Heart right ventricle (tissue), 16 donors: ENCODE measurements at regions not wholly inside any gene's neighbourhood (a gene's known extent, or its start where the extent isn't known, plus 50 kb on each side); places are given as distances from the start of the nearest gene placed in this dataset.

Experiments used
- ATAC-seq, 8 donors: fragments of 200-7000 bp; cut with Tn5 transposase; one replicate each; pipeline ENCODE4 v1.9.1; 2020; ENCODE audit warnings: mild to moderate bottlenecking in 8 of 8, moderate library complexity in 8 of 8, moderate number of reproducible peaks in 1 of 8
- DNase-seq, 2 donors: peaks; one replicate each; pipeline ENCODE4 v3.0.0-alpha.2; 2020
- H3K27ac ChIP-seq, 10 donors: fragments of 200-600 bp; sonication (generic) in 2 of 10; one replicate each; pipeline versions ENCODE4 v1.5.0 to v1.8.0; 2020 to 2022; ENCODE audit warnings: mild to moderate bottlenecking in 3 of 10
- H3K27me3 ChIP-seq, 7 donors: fragments of 200-600 bp; one replicate each; pipeline ENCODE4 v1.8.0; 2021 to 2022; ENCODE audit warnings: mild to moderate bottlenecking in 2 of 7
- H3K36me3 ChIP-seq, 9 donors: fragments of 200-600 bp; sonication (generic) in 1 of 9; one replicate each; pipeline versions ENCODE4 v1.5.0 to v1.8.0; 2020 to 2022; ENCODE audit warnings: mild to moderate bottlenecking in 2 of 9
- H3K4me1 ChIP-seq, 9 donors: fragments of 200-600 bp; sonication (generic) in 1 of 9; one replicate each; pipeline versions ENCODE4 v1.5.0 to v1.8.0; 2020 to 2022; ENCODE audit warnings: mild to moderate bottlenecking in 4 of 9
- H3K4me3 ChIP-seq, 10 donors: fragments of 200-600 bp; sonication (generic) in 2 of 10; one replicate each; pipeline versions ENCODE4 v1.5.0 to v1.8.0; 2020 to 2022; ENCODE audit warnings: mild to moderate bottlenecking in 7 of 10, moderate library complexity in 2 of 10
- H3K9me3 ChIP-seq, 11 donors: fragments of 200-600 bp in 10 of 11; sonication (generic) in 2 of 11; one replicate each; pipeline versions ENCODE4 v1.5.0 to v1.8.0; 2013 to 2022; ENCODE audit warnings: mild to moderate bottlenecking in 2 of 11, control low read depth in 1 of 11, moderate library complexity in 1 of 11
- WGBS, 2 donors: extraction: QIAGEN DNeasy Blood & Tissue Kit; methylation state at CpG; one replicate each; pipeline ENCODE4 v1.1.7; 2013; ENCODE audit warnings: inconsistent platforms in 1 of 2; 5-methylcytosine and 5-hydroxymethylcytosine counted together
- intact Hi-C, 10 donors: fragments of 100-400 bp; cut with DNase I; formaldehyde crosslinking; loops; one replicate each; pipeline versions ENCODE4 v1.11.1 to v1.14.2; 2022
- TF ChIP-seq, protein P1 (sequence below), 9 donors: fragments of 200-600 bp; sonication (generic) in 2 of 9; IDR thresholded peaks; one replicate each; pipeline versions ENCODE4 v1.5.0 to v1.8.0; 2021 to 2022; ENCODE audit warnings: antibody characterized with exemption in 9 of 9, mild to moderate bottlenecking in 5 of 9, moderate library complexity in 1 of 9
- donor health status: Arrhythmogenic right ventricular cardiomyopathy.
- donor health status: ischemic (EF 13 %, LVEDD 7.1; RV severe dilation, severe dysfunction).
- donor health status: healthy with polysubstance abuse.
- donor health status: DM: no; HTN: yes; CAD: no.
- donor health status: DM: no; HTN: no; CAD: no.
- donor health status: ischemic (EF 25% LVEDD 6.9; RV normal size, moderate dysfunction).
- donor health status: ischemic (EF 25% LVEDD 5.7; RV mildly dilated, moderate dysfunction).
- donor health status: healthy.
- donor health status: DM: yes; HTN: yes; CAD: no.
- donor health status: Ischemic cardiomyopathy.
- donor health status: ischemic (EF 35%, LVEDD 5.7; RV mildly dilated, moderate dysfunction).
- donor health status: nonischemic (EF 11% LVEDD 7.7; RV severe dilation, severe dysfunction).
- donor health status: DM: yes; HTN: yes; CAD: no.
- donor health status: PGD.
- donor health status: ischemic (EF 29% LVEDD 5.4; RV normal size, mild dysfunction).
- donor health status: nonischemic (EF 23%, LVEDD 6.1; RV moderate dilation, normal function).

DNA sequence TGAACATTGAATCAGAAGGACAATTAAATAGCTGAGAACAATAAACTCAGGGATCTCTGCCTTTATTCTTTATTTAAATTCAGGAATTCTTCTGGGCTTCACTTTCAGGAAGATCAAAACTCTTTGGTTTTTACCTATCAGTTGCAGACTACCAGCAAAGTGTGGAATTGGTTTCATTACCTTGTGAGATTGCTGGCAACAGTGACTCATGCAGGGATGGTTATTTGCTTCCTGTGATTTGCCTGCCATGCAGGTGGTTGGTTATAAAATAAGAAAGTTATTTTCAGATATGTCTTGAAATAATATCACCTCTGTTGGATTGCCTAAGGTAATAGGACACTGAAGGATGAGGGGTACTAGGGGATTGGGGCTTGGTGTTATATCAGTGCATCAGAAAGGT is 204.6 kb downstream of the PTBP2 start:
- H3K36me3 ChIP-seq: no peaks in the 10 kb centered on the region
- H3K27ac ChIP-seq: no peak overlapping the region
- intact Hi-C loops: no loop called here

DNA sequence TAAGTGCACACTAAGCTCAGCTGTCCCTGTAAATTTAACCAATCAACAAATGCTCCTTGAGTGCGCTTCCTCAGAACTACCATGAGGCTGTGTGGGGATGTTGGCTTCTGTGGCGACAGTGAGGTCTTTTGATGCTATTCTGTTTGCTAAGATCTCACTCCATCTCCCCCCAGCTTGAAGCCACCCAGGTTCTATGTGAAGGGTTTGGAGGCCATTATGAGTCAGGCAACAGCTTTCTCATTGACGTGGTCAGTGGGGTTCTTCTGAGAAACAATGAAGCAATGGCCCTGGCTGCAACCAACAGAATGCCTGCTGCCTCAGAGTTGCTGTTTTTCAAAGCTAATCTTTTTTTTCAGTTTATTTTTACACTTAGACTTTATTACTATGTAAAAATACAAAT is 205.5 kb downstream of the PTBP2 start:
- ATAC-seq: no peak
- WGBS, 2 donors: 80 to 86% methylated on average over 3 of the region's 3 CpGs
- H3K27ac ChIP-seq: no peak overlapping the region
- intact Hi-C loops: no loop called here
- no peaks in the 10 kb centered on the region for H3K36me3 ChIP-seq
- H3K9me3 ChIP-seq: peaks cover 0 to 38% (median 23%) of the 10 kb centered on the region in 11 donors
- DNase-seq: no peak
- no peak overlapping the region for H3K4me3 ChIP-seq
- TF ChIP-seq, protein P1, sequence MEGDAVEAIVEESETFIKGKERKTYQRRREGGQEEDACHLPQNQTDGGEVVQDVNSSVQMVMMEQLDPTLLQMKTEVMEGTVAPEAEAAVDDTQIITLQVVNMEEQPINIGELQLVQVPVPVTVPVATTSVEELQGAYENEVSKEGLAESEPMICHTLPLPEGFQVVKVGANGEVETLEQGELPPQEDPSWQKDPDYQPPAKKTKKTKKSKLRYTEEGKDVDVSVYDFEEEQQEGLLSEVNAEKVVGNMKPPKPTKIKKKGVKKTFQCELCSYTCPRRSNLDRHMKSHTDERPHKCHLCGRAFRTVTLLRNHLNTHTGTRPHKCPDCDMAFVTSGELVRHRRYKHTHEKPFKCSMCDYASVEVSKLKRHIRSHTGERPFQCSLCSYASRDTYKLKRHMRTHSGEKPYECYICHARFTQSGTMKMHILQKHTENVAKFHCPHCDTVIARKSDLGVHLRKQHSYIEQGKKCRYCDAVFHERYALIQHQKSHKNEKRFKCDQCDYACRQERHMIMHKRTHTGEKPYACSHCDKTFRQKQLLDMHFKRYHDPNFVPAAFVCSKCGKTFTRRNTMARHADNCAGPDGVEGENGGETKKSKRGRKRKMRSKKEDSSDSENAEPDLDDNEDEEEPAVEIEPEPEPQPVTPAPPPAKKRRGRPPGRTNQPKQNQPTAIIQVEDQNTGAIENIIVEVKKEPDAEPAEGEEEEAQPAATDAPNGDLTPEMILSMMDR (IDR thresholded peaks at IDR 0.05): no peak
- H3K4me1 ChIP-seq: no peaks in the 10 kb centered on the region
- no peaks in the 10 kb centered on the region for H3K27me3 ChIP-seq

More for the DNA sequence above, 204.6 kb downstream of the PTBP2 start:
- DNase-seq: no peak
- Histone ChIP-seq H3K4me3 (no peak overlapping the region), H3K27me3 (no peaks in the 10 kb centered on the region), H3K9me3 (peaks cover 0 to 42% (median 23%) of the 10 kb centered on the region in 11 donors), H3K4me1 (no peaks in the 10 kb centered on the region)
- TF ChIP-seq, protein P1 (IDR thresholded peaks at IDR 0.05): no peak
- no peak for ATAC-seq

DNA sequence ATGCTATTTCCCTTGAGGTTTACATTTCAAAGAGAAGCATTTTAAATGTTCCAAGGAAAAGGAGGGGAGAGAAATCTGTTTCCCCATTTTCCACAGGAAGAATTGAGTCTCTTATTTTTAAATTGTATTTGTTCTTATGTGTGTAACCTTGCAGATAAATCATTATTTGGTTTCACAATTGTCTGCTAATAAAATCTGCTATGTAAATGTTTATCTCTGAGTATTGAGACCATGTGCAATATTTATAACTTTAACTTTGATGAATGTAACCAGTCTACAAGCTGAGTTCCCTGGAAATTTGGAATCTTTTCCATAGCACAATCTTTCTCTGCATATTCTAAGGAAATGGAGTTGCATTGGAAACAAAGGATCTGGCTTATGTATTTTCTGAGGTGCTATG is 209.6 kb downstream of the PTBP2 start:
- H3K4me3 ChIP-seq: no peak overlapping the region
- intact Hi-C loops: no loop called here
- no peak overlapping the region for H3K27ac ChIP-seq
- DNase-seq: no peak
- H3K36me3 ChIP-seq: no peaks in the 10 kb centered on the region
- H3K4me1 ChIP-seq: no peaks in the 10 kb centered on the region
- peaks cover 0 to under 1% (median 0%) of the 10 kb centered on the region in 11 donors for H3K9me3 ChIP-seq
- H3K27me3 ChIP-seq: no peaks in the 10 kb centered on the region
- TF ChIP-seq, protein P1 (IDR thresholded peaks at IDR 0.05): no peak
- no peak for ATAC-seq

DNA sequence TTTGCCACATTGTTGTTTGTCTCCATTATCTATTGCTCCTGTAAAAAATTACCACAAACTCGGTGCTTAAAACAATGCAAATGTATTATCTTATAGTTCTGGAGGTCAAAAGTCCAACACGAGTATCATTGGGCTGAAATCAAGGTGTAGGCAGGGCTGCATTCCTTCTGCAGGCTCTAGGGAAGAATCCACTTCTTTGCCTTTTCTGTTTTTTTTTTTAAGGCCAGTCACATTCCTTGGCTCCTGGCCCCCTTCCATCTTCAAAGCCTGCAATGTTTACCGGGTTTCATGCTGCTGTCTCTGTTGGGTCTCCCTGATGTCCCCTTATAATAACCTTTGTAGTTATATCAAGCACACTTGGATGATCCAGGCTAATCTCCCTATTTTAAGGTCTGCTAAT is 212.7 kb downstream of the PTBP2 start:
- H3K36me3 ChIP-seq: no peaks in the 10 kb centered on the region
- no peak for DNase-seq
- intact Hi-C loops: no loop called here
- no peaks in the 10 kb centered on the region for H3K4me1 ChIP-seq
- TF ChIP-seq, protein P1 (IDR thresholded peaks at IDR 0.05): no peak
- 31 to 36% methylated on average over 3 of the region's 3 CpGs for WGBS, 2 donors
- no peak overlapping the region for H3K27ac ChIP-seq
- H3K27me3 ChIP-seq: no peaks in the 10 kb centered on the region
- no peak overlapping the region for H3K4me3 ChIP-seq
- H3K9me3 ChIP-seq: peaks cover 0 to 3% (median 0%) of the 10 kb centered on the region in 11 donors
- no peak for ATAC-seq
